ENCODE measurements at regions not wholly inside any gene's neighbourhood (a gene's known extent, or its start where the extent isn't known, plus 50 kb on each side); places are given as distances from the start of the nearest gene placed in this dataset.

DNA sequence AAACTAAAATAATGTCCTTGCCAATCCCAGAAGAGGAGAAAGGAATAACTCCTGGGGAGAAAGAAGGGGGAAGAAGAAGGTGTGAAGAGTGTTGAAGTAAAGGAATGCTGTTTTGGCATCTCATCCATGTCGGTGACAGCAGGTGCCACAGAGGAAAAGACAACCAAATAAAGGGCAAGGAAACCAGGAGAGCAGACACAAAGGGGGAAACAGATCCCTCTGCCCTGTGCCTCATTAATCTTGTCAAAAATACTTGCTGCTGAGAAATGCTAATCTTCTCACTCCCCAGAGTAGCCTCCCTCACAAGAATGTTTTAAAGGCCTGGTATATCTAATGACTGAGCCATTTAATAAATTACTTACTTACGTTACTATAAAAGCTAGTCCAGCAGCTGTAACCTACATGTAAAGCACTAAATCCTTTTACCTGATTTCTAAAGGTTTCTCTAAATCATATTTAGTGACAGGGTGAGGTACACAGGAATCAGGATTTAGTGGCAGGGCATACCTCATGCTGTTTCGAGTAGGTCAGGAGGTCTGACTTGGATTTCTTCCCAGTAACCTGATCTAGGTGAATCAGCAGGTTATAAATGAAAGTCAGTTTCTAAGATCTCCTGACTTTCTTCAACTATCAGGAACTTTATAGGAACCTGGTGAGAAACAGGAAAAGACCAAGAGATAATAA is 377.1 kb downstream of the CENPW start:
- Mint-ChIP-seq H3K4me1 (no peaks in the 10 kb centered on the region), H3K36me3 (no peaks in the 10 kb centered on the region), H3K27me3 (no peaks in the 10 kb centered on the region), H3K27ac (no peak overlapping the region), H3K4me3 (no peak overlapping the region), H3K9me3 (peaks cover 0 to 2% (median 0%) of the 10 kb centered on the region in 7 donors)
- Histone ChIP-seq H3K9me3 (ENCODE audit: control insufficient read depth in 2 of 2, low read length in 2 of 2) (no peaks in the 10 kb centered on the region), H3K27me3 (ENCODE audit: control insufficient read depth, insufficient read depth, low read length) (no peaks in the 10 kb centered on the region), H3K27ac (ENCODE audit: insufficient read depth, low read length, poor library complexity, severe bottlenecking) (no peak overlapping the region), H3K36me3 (ENCODE audit: control insufficient read depth, insufficient read depth, low read length) (no peaks in the 10 kb centered on the region), H3K4me1 (ENCODE audit: control insufficient read depth, insufficient read depth, low read length, poor library complexity, severe bottlenecking) (no peaks in the 10 kb centered on the region), H3K4me3 (ENCODE audit: low read depth, low read length) (no peak overlapping the region)
- no peak for DNase-seq
- ATAC-seq (ENCODE audit: low read depth in 2 of 2): no peak

DNA sequence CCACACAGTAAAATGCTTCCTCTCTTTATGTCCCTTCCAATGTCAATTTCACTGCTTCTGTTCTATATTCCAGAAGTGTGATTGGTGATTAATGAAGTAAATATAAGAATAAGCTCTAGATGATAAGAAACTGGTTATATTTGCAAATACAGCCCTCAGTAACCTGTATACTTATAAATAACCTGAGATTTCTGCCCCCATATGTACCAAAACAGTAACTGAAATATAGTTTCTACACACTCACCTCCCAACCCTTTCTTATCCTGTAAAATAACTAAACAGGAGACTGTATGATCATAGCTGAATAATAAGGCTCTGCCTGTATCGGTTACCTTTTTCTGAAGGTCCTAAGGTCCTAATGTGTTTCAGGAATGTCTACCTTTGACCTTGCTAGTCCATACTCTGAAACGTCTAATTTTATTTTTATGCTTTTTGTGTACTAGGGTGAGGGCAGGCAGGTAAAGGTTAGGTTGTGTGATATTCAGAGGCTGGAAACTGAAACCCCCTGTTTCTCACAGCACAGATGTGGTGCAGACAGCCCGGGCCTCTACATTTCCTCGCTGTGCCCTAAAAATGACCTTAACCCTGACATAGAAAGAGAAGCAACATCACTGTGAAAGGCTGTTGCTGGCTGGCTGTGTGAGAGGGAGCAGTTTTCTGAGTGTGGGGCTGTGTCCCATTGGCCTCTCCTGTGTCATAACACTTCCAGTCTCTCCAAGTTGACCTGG is 378.8 kb downstream of the CENPW start:
- no peaks in the 10 kb centered on the region for H3K4me1 ChIP-seq (ENCODE audit: control insufficient read depth, insufficient read depth, low read length, poor library complexity, severe bottlenecking)
- Mint-ChIP-seq H3K36me3 (no peaks in the 10 kb centered on the region), H3K27ac (no peak overlapping the region), H3K4me1 (no peaks in the 10 kb centered on the region), H3K27me3 (no peaks in the 10 kb centered on the region), H3K4me3 (no peak overlapping the region), H3K9me3 (peaks cover 0 to 2% (median 0%) of the 10 kb centered on the region in 7 donors)
- no peaks in the 10 kb centered on the region for H3K9me3 ChIP-seq (ENCODE audit: control insufficient read depth in 2 of 2, low read length in 2 of 2)
- H3K36me3 ChIP-seq (ENCODE audit: control insufficient read depth, insufficient read depth, low read length): no peaks in the 10 kb centered on the region
- H3K27me3 ChIP-seq (ENCODE audit: control insufficient read depth, insufficient read depth, low read length): no peaks in the 10 kb centered on the region
- no peak overlapping the region for H3K27ac ChIP-seq (ENCODE audit: insufficient read depth, low read length, poor library complexity, severe bottlenecking)
- H3K4me3 ChIP-seq (ENCODE audit: low read depth, low read length): no peak overlapping the region
- DNase-seq (no peak), ATAC-seq (ENCODE audit: low read depth in 2 of 2) (no peak)

DNA sequence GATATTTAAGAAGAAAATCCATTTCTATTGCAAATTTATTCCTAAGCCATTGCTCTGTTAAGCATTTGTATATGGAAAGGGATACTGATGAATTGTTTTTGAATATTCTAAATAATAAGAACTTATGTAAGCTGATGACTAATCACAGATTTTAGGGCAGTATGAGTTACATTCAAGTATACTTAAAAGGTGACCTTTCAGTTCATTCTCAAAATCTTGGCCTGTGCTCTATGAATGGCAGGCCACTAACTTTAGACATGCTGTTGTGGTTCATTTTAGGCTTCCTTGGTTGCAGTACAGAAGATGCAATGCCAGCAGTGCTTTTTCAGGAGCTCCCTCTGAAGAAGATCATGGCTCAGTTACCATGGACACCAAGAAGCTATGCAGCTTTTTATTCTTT is 380.4 kb downstream of the CENPW start:
- no peak overlapping the region for H3K4me3 ChIP-seq (ENCODE audit: low read depth, low read length)
- no peaks in the 10 kb centered on the region for H3K9me3 ChIP-seq (ENCODE audit: control insufficient read depth in 2 of 2, low read length in 2 of 2)
- H3K27ac ChIP-seq (ENCODE audit: insufficient read depth, low read length, poor library complexity, severe bottlenecking): no peak overlapping the region
- Mint-ChIP-seq H3K9me3 (peaks cover 0 to 3% (median 0%) of the 10 kb centered on the region in 7 donors), H3K27ac (no peak overlapping the region), H3K4me1 (no peaks in the 10 kb centered on the region), H3K36me3 (no peaks in the 10 kb centered on the region), H3K27me3 (no peaks in the 10 kb centered on the region), H3K4me3 (no peak overlapping the region)
- DNase-seq (no peak), ATAC-seq (ENCODE audit: low read depth in 2 of 2) (no peak)
- H3K27me3 ChIP-seq (ENCODE audit: control insufficient read depth, insufficient read depth, low read length): no peaks in the 10 kb centered on the region
- no peaks in the 10 kb centered on the region for H3K4me1 ChIP-seq (ENCODE audit: control insufficient read depth, insufficient read depth, low read length, poor library complexity, severe bottlenecking)
- H3K36me3 ChIP-seq (ENCODE audit: control insufficient read depth, insufficient read depth, low read length): no peaks in the 10 kb centered on the region

DNA sequence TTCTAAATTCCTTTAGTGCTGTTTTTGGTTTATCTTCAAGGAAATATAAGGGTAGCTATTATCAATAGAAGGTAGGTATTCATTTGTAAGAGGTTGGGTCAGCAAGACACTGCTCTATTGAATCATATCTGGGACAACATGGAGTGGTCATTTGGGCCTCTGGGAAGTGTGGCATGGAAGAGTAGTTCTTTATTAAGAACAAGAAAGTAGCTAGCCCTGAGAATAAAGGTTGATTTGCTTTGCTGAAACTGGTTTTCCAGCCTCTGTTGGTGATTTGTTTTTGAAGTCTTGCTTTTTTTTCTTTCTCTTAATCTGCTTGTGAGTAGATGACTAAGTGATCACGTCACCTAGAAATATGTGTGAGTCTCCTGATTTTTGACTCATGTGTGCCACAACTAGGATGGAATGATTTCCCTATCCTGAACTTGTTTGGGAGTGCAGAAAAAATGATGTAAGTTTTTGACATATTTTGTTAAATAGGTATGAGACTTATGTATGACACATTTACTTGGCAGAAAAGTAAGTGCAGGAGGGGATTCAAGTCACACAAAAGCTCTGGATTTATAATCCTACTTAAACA is 381.8 kb downstream of the CENPW start:
- Histone ChIP-seq H3K27ac (ENCODE audit: insufficient read depth, low read length, poor library complexity, severe bottlenecking) (no peak overlapping the region), H3K4me1 (ENCODE audit: control insufficient read depth, insufficient read depth, low read length, poor library complexity, severe bottlenecking) (no peaks in the 10 kb centered on the region), H3K9me3 (ENCODE audit: control insufficient read depth in 2 of 2, low read length in 2 of 2) (no peaks in the 10 kb centered on the region), H3K27me3 (ENCODE audit: control insufficient read depth, insufficient read depth, low read length) (no peaks in the 10 kb centered on the region), H3K4me3 (ENCODE audit: low read depth, low read length) (no peak overlapping the region), H3K36me3 (ENCODE audit: control insufficient read depth, insufficient read depth, low read length) (no peaks in the 10 kb centered on the region)
- Mint-ChIP-seq H3K9me3 (peaks cover 0 to 7% (median 2%) of the 10 kb centered on the region in 7 donors), H3K27me3 (no peaks in the 10 kb centered on the region), H3K36me3 (no peaks in the 10 kb centered on the region), H3K4me1 (no peaks in the 10 kb centered on the region), H3K27ac (no peak overlapping the region), H3K4me3 (no peak overlapping the region)
- no peak for DNase-seq
- ATAC-seq (ENCODE audit: low read depth in 2 of 2): no peak

DNA sequence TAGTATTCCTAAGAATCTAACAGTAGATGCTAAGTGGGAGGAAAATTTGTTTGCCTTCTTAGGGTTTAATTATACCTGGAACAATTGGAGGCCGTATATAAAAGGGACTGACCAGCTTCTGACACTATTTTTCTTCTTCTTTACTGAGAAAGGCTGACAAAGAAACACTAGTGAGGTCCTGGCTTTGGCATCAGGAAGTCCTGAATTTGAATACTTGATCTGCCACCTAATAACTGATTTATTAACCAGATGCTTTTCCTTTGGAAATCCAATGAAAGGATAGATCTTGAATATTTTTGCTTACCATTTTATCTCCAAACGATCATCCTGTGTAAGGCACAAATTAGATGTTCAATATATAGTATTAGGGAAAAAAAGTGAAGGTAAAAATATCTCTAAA is 382.5 kb downstream of the CENPW start:
- H3K27me3 Mint-ChIP-seq: no peaks in the 10 kb centered on the region
- ATAC-seq (ENCODE audit: low read depth in 2 of 2): no peak
- no peak overlapping the region for H3K27ac Mint-ChIP-seq

DNA sequence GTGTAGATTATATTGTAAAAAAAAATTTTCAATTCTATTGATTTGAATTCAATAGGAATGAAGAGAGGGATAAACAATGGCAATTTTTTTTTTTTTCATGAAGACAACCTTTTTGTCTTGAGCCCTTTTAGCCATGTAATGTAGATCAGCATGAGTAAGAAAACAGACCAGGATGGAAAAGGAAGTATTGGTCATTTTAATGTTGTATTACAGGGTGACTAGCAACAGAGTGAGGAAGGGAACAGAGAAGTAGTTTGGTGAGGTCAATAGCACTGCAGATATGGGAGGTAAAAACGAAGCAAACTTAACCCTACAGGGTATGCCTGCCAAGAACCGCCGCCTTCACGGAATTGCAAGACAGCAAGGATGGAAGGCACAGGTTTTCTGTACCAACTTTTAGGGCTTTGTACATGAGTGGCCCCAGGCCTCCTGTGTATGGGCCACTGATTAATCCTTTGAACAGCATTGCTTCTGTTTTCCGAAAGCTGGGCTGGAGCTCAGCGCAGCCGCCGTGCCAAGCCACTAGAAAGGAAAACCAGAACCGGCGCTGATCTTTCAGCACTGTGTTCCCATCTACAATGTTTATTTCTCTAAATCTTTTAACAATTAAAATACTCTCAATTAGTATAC is 383.7 kb downstream of the CENPW start:
- Histone ChIP-seq H3K4me1 (ENCODE audit: control insufficient read depth, insufficient read depth, low read length, poor library complexity, severe bottlenecking) (no peaks in the 10 kb centered on the region), H3K9me3 (ENCODE audit: control insufficient read depth in 2 of 2, low read length in 2 of 2) (no peaks in the 10 kb centered on the region), H3K4me3 (ENCODE audit: low read depth, low read length) (no peak overlapping the region), H3K27ac (ENCODE audit: insufficient read depth, low read length, poor library complexity, severe bottlenecking) (no peak overlapping the region), H3K36me3 (ENCODE audit: control insufficient read depth, insufficient read depth, low read length) (no peaks in the 10 kb centered on the region), H3K27me3 (ENCODE audit: control insufficient read depth, insufficient read depth, low read length) (no peaks in the 10 kb centered on the region)
- Mint-ChIP-seq H3K27ac (no peak overlapping the region), H3K27me3 (no peaks in the 10 kb centered on the region), H3K9me3 (peaks cover 0 to 16% (median 2%) of the 10 kb centered on the region in 7 donors), H3K4me3 (no peak overlapping the region), H3K36me3 (no peaks in the 10 kb centered on the region), H3K4me1 (no peaks in the 10 kb centered on the region)
- DNase-seq: no peak
- ATAC-seq (ENCODE audit: low read depth in 2 of 2): no peak

More for the DNA sequence above, 382.5 kb downstream of the CENPW start:
- Mint-ChIP-seq H3K4me1 (no peaks in the 10 kb centered on the region), H3K4me3 (no peak overlapping the region), H3K9me3 (peaks cover 0 to 9% (median 2%) of the 10 kb centered on the region in 7 donors), H3K36me3 (no peaks in the 10 kb centered on the region)
- H3K4me3 ChIP-seq (ENCODE audit: low read depth, low read length): no peak overlapping the region
- H3K4me1 ChIP-seq (ENCODE audit: control insufficient read depth, insufficient read depth, low read length, poor library complexity, severe bottlenecking): no peaks in the 10 kb centered on the region
- no peak for DNase-seq
- no peaks in the 10 kb centered on the region for H3K9me3 ChIP-seq (ENCODE audit: control insufficient read depth in 2 of 2, low read length in 2 of 2)
- no peak overlapping the region for H3K27ac ChIP-seq (ENCODE audit: insufficient read depth, low read length, poor library complexity, severe bottlenecking)
- no peaks in the 10 kb centered on the region for H3K36me3 ChIP-seq (ENCODE audit: control insufficient read depth, insufficient read depth, low read length)
- no peaks in the 10 kb centered on the region for H3K27me3 ChIP-seq (ENCODE audit: control insufficient read depth, insufficient read depth, low read length)

DNA sequence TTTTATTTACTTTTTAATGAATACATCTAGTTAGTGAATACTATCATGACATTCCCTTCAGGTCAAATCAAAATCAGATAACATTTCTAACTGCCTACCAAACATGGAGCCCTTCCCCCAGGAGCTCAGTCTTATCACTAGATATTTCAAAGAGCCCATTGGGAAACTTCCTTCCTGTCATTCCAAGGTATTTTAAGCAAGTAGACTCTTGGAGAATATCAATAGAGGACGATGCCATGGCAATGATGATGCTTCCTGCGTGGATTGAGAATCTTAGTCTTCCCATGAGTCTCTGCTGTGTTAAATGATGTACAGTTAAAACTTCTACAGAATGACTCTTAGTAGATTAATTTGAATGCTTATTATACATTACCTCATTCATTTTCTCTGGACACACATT is 384.9 kb downstream of the CENPW start:
- H3K27me3 ChIP-seq (ENCODE audit: control insufficient read depth, insufficient read depth, low read length): no peaks in the 10 kb centered on the region
- no peak for DNase-seq
- Mint-ChIP-seq H3K27ac (no peak overlapping the region), H3K36me3 (no peaks in the 10 kb centered on the region), H3K4me3 (no peak overlapping the region), H3K9me3 (peaks cover 0 to 28% (median 3%) of the 10 kb centered on the region in 7 donors), H3K4me1 (no peaks in the 10 kb centered on the region), H3K27me3 (no peaks in the 10 kb centered on the region)
- no peaks in the 10 kb centered on the region for H3K9me3 ChIP-seq (ENCODE audit: control insufficient read depth in 2 of 2, low read length in 2 of 2)
- H3K36me3 ChIP-seq (ENCODE audit: control insufficient read depth, insufficient read depth, low read length): no peaks in the 10 kb centered on the region
- H3K4me1 ChIP-seq (ENCODE audit: control insufficient read depth, insufficient read depth, low read length, poor library complexity, severe bottlenecking): no peaks in the 10 kb centered on the region
- no peak for ATAC-seq (ENCODE audit: low read depth in 2 of 2)
- no peak overlapping the region for H3K4me3 ChIP-seq (ENCODE audit: low read depth, low read length)
- no peak overlapping the region for H3K27ac ChIP-seq (ENCODE audit: insufficient read depth, low read length, poor library complexity, severe bottlenecking)
